GM18517 (cell line): ENCODE measurements at regions not wholly inside any gene's neighbourhood (a gene's known extent, or its start where the extent isn't known, plus 50 kb on each side); places are given as distances from the start of the nearest gene placed in this dataset.

Source experiments
- ATAC-seq: cut with Tn5 transposase; IDR thresholded peaks from one replicate; pipeline ENCODE4 v1.9.1; 2021; ENCODE audit warnings: mild to moderate bottlenecking, moderate library complexity; ENCODE audit not compliant: unreplicated experiment

DNA sequence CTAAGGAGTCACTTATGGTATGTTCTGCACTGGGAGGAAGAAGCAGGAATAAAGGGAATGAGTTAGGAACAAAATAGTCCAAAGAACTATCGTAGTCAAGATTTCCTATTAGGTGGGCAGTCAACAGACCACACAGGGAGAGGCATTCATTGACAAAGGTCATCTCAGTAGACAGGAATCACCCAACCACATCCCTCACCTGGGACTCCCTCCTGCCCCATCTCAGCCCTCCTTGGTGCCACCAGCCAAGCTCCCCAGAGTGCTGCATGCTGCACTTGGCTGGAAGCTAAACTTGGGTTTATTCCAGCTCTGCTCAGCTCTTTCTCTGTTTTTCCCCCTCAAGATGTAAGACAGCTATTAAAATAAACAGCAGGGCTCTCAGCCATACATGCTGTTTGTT, 72.3 kb upstream of the CTNNB1 start:
- no peak for ATAC-seq

DNA sequence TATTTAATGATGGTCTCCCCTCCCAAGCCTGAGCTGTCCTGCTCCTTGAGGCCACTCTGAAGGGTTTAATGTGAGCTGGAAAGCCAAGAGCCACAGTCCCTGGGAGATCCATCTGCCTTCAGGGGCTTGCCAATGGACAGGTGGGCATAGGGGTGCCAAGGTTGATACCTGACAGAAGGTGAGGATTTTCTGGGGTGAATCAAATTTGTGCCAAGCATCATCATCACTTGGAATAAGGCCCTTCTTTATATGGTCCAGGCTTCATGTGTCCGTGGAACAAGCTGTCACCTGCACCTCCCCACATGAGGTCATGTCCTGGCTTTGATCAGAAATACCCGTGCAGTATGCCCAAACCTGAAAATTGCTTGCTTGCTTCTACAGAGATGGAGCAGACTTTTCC, 71.9 kb upstream of the CTNNB1 start:
- ATAC-seq = no peak

DNA sequence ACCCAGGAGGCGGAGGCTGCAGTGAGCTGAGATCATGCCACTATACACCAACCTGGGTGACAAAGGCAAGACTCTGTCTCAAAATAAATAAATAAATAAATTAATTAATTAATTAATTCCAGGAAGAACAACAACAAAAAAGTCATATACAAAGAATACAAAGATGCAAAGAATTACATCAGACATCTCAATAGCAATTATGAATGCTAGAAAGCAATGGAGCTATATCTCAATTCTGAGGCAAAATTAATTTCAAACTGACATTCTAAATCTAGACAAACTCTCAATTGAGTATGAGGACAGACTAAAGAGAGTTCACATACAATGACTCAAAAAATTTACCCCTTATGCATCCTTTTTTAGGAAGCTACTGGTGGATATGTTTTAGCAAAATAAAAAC, 69.6 kb upstream of the CTNNB1 start:
- ATAC-seq = no peak

DNA sequence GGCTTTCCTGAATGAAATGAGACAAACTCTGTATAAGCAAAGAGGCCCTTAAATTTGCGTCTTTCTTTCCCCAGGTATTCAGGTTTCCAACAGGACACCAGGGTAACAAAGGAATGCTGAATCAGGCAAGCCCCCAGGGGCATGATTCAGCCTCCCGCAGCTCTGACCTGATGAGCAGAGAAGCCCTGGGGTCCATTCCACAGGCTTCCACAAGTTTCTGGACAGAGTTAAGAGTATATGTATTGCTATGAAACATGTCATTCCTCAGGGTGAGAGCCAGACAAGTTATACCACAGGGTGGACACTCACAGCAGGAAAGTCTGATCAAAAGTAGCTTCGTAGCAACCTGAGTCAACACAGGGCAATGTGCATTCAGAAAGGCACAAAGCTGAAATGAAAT, 68.1 kb upstream of the CTNNB1 start:
- no peak for ATAC-seq

DNA sequence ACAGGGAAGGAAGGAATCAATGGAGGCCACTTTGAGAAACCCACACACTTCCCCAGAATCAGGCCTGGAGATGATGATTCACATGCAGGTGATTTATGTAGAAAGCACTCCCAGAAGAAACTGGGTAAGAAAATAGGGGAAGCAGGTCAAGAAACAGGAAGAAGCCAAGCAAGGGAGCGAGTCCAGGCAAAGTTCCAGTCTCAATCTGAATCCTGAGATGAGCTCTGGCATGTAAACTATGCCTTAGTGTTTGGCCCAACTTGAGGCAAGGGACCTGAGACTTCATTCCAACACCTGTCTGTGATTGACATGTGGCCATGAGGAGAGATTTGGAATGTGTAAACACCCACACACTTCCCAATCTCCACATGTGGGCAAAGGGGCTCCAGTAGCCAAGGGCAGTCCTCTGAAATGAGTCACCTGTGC, 61.6 kb upstream of the CTNNB1 start:
- ATAC-seq = no peak

DNA sequence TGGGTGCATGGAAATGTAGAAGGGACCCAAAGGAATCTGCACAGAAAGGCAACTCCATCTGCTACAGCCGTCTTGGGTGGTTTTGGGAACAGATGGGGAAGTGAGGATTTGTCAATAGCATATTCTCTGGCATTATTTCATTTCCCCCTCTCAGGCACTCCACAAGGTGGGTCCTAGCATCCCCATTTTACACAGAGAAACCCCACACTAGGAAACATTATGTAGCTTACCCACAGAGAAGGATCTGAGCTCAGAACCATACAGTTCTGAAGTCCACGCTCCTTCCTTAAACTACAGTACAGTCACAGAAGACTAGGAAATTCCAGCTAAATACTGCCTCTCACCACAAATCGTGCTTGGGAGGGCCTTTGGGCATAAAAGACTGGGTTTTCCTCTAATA, 61.2 kb upstream of the CTNNB1 start:
- no peak for ATAC-seq

DNA sequence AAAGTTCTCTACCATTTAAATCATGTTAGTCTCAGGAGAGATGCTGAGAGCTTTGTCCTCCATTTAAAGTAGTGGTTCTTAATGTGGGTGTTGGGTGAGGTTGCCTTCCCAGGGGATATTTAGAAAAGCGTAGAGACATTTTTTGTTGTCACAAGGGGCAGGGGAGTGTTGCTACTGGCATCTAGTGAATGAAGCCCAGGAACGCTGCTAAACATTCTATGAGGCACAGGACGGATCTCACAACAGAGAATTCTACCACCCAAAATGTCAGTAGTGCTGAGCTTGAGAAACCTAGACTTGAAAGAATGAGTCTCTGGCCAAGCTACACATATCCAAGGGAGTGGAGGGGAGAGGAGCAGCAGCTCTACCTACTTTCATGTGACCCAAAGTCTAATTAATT, 60.7 kb upstream of the CTNNB1 start:
- no peak for ATAC-seq

DNA sequence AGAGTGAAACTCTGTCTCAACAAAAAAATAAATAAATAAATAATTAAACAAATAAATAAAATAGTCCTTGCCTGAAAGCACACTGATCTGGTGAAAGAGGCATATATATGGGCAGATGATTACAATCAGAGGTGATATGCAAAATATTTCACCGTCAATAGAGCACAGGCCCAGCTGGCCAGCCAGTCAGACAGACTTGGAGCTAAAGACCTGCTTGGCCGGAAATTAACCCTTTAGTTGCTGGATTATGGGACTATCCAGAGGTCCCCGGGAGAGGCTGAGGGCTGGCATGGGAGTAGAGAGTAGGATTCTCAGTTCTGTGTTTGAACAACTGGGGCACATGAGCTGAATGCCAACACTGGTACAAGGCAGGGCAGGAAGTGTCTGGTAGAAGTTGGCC, 59.1 kb upstream of the CTNNB1 start:
- ATAC-seq = no peak

DNA sequence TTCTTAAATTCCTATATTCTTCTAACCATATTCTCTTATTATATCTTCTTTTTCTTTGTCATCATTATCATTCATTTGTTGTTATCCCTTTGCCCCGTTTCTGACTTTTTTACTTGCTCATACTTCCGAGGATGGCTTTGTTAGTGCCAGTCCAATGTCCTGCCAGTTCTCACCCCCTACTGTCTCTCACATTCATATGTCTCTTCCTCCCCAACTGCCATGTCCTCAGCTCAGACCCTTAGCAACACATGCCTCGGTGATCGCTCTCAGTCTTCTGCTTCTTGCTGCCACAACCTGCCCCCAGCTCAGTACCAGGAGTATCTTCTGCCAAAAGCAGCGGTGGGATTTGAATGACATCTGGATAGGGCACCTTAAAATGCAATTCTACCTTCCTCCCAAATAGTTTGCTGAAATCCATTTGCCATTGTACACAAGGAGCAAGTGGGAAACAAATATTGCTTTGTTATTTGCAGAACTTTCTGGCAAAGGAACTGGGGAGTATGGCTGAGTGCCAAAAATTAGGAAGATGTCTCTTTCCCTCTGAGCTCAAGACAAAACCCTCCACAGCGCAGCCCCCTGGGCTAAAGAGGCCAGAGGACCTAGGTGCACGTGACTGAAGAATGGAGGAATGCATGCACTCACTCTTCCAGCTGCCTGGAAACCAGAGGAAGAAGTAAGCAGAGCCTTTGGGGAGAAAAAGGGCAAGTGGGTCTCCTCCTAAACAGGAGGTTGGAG, 57.7 kb upstream of the CTNNB1 start:
- no peak for ATAC-seq

DNA sequence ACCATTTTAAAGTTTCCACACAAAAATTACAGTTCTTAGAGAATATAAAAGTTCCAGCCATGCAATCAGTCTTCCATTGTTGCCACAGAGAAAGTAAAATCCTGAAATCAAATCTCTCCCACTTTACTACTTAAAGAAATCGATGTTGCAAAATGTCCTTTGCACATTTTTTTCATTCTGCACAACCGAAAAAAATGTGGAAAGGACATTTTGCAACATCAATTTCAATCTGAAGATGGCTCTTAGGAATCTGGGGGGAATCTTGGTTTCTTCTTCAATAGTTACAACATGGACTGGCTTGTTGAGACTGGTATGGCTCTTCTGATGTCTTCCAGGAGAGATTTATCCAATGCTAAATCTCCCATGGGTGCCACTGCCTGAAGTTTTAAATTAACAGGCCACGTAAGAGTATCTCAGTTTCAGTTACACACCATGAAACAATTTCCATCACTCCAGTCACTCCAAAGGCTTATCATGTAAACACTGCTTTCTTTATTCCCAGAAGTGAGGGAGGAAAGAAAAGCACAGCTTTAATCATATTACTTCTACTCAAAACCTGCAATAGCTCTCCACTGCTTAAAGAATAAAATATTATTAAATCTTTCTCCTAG, 55.8 kb upstream of the CTNNB1 start:
- no peak for ATAC-seq

DNA sequence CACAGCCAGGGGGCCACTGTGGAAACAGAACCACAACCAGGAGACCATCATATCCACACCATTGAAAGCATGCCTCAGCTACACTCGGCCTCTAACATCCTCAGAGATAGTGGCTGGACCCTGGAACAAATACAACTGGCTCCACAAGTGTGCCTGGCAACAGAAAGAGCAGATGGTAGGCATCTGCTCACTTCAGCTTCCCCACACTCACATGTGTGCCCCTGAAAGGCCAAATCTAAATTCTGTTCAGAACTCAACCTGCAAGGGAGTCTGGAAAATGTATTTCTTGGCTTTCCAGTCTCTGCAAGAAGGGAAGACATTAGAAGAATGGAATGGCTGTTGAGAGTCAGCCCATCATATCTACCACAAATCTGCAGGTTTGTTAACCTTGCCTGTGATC, 54.7 kb upstream of the CTNNB1 start:
- no peak for ATAC-seq

DNA sequence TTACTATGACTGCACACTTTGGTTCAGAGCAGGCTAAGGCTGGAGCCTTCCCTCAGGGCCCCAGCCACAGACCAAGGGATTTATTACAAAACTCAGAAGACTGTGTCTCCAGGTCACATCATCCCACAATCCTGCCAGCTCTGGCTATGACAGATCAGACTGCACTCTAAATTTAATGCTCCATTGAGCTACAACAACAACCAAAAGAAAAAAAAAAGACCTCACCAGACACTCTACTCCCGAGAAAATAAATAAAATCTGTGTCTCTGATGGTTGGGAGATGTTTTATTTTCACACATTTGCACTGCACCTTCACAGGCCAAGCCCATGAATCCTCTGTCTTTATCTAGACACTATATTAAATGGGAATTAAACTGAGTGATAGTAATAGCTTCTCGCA, 50.8 kb upstream of the CTNNB1 start:
- ATAC-seq = no peak

DNA sequence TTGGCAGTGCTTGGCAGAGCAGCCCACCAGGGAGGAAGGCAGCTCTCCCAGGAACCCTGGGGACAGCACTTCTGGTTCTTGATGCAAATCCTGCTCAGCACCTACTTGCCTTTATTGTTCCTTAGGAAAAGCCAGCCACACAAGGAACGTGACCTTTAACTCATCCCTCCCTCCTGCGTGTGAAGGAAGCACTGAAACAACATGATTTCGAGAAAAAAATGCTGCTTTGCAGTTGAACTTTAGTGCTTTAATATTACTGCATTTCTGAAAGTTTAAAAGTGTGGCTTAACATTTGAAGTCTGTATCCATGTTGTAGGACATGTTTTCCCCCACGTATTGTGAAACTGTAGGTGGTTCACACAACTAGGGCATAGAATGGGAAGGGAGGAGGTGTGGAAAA, 50.4 kb upstream of the CTNNB1 start:
- no peak for ATAC-seq
